ENCODE measurements at regions not wholly inside any gene's neighbourhood (a gene's known extent, or its start where the extent isn't known, plus 50 kb on each side); places are given as distances from the start of the nearest gene placed in this dataset.

- POLR2A ChIA-PET, result no interaction called here
- CTCF ChIA-PET, result no interaction called here
- TF ChIP-seq ZNF384 (IDR thresholded peaks at IDR 0.05), result no peak
- TF ChIP-seq L3MBTL2 (conservative IDR thresholded peaks at IDR 0.05), result no peak
- TF ChIP-seq PKNOX1 (IDR thresholded peaks at IDR 0.05), result no peak
- no peak for TF ChIP-seq HDGF (IDR thresholded peaks at IDR 0.05; ENCODE audit: borderline replicate concordance)
- no peak for TF ChIP-seq FOXM1 (IDR thresholded peaks at IDR 0.05; ENCODE audit: borderline replicate concordance)
- no peak for TF ChIP-seq TARDBP (IDR thresholded peaks at IDR 0.05)
- TF ChIP-seq LEF1 (IDR thresholded peaks at IDR 0.05; ENCODE audit: borderline replicate concordance), result no peak
- no peak for TF ChIP-seq NFRKB (IDR thresholded peaks at IDR 0.05)
- no peak for TF ChIP-seq BHLHE40 (IDR thresholded peaks at IDR 0.05; ENCODE audit: borderline replicate concordance)
- no peak for TF ChIP-seq ARNT (IDR thresholded peaks at IDR 0.05)
- no peak for TF ChIP-seq SUZ12 (IDR thresholded peaks at IDR 0.05)
- no peak for TF ChIP-seq ELF4 (IDR thresholded peaks at IDR 0.05)
- no peak for TF ChIP-seq SP1 (IDR thresholded peaks at IDR 0.05)
- no peak for TF ChIP-seq CTBP1 (IDR thresholded peaks at IDR 0.05; ENCODE audit: borderline replicate concordance)
- no peak for DNase-seq (ENCODE audit: extremely low spot score)
Measured at GRCh38 chr13:18952225-18953016, 229.2 kb downstream of the TUBA3C start.

GRCh38 chr13:18951412-18951811 lies 230.2 kb downstream of the TUBA3C start:
- DNase-seq (ENCODE audit: extremely low spot score), result no peak
- no peak for TF ChIP-seq FOXM1 (IDR thresholded peaks at IDR 0.05; ENCODE audit: borderline replicate concordance)
- TF ChIP-seq CTBP1 (IDR thresholded peaks at IDR 0.05; ENCODE audit: borderline replicate concordance), result no peak
- TF ChIP-seq FOXA1 (IDR thresholded peaks at IDR 0.05), result no peak
- no peak for TF ChIP-seq ELF4 (IDR thresholded peaks at IDR 0.05)
- TF ChIP-seq LEF1 (IDR thresholded peaks at IDR 0.05; ENCODE audit: borderline replicate concordance), result no peak
- TF ChIP-seq FOXK2 (IDR thresholded peaks at IDR 0.05), result no peak
- TF ChIP-seq ARNT (IDR thresholded peaks at IDR 0.05), result no peak
- TF ChIP-seq L3MBTL2 (conservative IDR thresholded peaks at IDR 0.05), result no peak
- TF ChIP-seq PKNOX1 (IDR thresholded peaks at IDR 0.05), result no peak
- no peak for TF ChIP-seq NFRKB (IDR thresholded peaks at IDR 0.05)
- TF ChIP-seq ZNF384 (IDR thresholded peaks at IDR 0.05), result no peak
- TF ChIP-seq SUZ12 (IDR thresholded peaks at IDR 0.05), result no peak
- no peak for TF ChIP-seq SP1 (IDR thresholded peaks at IDR 0.05)
- TF ChIP-seq HDGF (IDR thresholded peaks at IDR 0.05; ENCODE audit: borderline replicate concordance), result no peak
- TF ChIP-seq TARDBP (IDR thresholded peaks at IDR 0.05), result no peak
- CTCF ChIA-PET, result no interaction called here
- POLR2A ChIA-PET, result no interaction called here

- CTCF ChIA-PET, result no interaction called here
- POLR2A ChIA-PET, result no interaction called here
- no peak for TF ChIP-seq L3MBTL2 (conservative IDR thresholded peaks at IDR 0.05)
- TF ChIP-seq ELF4 (IDR thresholded peaks at IDR 0.05), result no peak
Measured at GRCh38 chr13:18949970-18950369, 231.7 kb downstream of the TUBA3C start.

DNA sequence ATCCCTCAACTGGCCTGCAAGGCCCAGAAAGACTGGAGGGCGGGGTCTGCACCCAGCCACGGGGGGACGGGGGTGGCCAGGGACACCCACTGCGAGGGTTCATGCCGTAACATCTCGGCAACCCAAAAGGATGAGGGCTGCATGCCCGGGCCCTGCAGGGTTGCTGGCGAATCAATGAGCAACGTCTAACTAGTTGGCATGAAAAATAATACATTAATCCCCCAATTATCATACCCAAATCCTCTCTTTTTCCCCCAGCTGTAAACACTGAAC lies 232.2 kb downstream of the TUBA3C start:
- DNase-seq (ENCODE audit: extremely low spot score), result no peak
- POLR2A ChIA-PET, result no interaction called here
- TF ChIP-seq FOXM1 (IDR thresholded peaks at IDR 0.05; ENCODE audit: borderline replicate concordance) (no peak), CTBP1 (IDR thresholded peaks at IDR 0.05; ENCODE audit: borderline replicate concordance) (no peak), BHLHE40 (IDR thresholded peaks at IDR 0.05; ENCODE audit: borderline replicate concordance) (no peak), SUZ12 (IDR thresholded peaks at IDR 0.05) (no peak), TARDBP (IDR thresholded peaks at IDR 0.05) (no peak), L3MBTL2 (conservative IDR thresholded peaks at IDR 0.05) (no peak), FOXK2 (IDR thresholded peaks at IDR 0.05) (no peak), ZNF384 (IDR thresholded peaks at IDR 0.05) (no peak)
- CTCF ChIA-PET, result no interaction called here

More at GRCh38 chr13:18949970-18950369, 231.7 kb downstream of the TUBA3C start:
- DNase-seq (ENCODE audit: extremely low spot score), result no peak

DNA sequence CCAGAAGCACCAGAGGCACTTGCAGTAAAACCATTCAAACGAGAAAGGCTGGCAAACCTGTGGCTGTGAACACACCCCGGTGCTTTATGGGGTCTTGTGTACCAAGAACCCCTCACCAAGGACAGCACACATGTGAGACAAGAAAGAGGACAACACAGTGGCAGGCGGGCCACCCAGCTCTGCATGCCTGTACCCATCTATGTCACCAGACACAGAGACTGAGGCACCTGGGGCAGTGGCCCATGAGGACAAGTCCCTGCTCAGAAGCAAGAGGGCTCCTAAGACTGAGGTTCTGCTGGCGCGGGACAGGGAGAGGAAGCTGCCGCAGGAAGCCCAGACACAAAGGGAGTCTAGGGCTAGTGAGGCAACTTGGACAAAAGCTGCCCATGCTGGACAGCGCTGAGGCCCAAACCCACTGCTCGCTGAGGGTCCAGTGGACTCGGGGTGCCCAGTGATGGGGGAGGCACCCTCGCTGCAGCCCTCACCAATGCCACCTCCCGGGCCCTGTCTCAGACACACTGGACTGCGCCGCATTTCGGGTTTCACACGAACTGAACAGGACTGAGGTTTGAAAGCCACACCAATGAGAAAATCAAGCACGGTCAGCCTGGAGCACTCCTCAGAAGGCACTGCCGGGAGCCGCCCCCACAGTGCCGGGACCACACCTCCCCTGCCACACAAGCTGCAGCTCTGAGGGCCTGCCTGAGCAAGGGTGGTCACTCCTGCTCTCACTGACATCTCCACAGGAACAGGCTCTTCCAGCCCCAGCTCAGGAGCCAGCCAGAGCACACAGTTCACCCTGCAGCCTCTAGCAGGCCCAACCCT lies 232.7 kb downstream of the TUBA3C start:
- TF ChIP-seq L3MBTL2 (conservative IDR thresholded peaks at IDR 0.05) (no peak), LEF1 (IDR thresholded peaks at IDR 0.05; ENCODE audit: borderline replicate concordance) (no peak), ARNT (IDR thresholded peaks at IDR 0.05) (no peak), TARDBP (IDR thresholded peaks at IDR 0.05) (no peak), BHLHE40 (IDR thresholded peaks at IDR 0.05; ENCODE audit: borderline replicate concordance) (no peak), SP1 (IDR thresholded peaks at IDR 0.05) (no peak), CTBP1 (IDR thresholded peaks at IDR 0.05; ENCODE audit: borderline replicate concordance) (no peak), PKNOX1 (IDR thresholded peaks at IDR 0.05) (no peak), SUZ12 (IDR thresholded peaks at IDR 0.05) (no peak), NFRKB (IDR thresholded peaks at IDR 0.05) (no peak), FOXM1 (IDR thresholded peaks at IDR 0.05; ENCODE audit: borderline replicate concordance) (no peak), HDGF (IDR thresholded peaks at IDR 0.05; ENCODE audit: borderline replicate concordance) (no peak), ZNF384 (IDR thresholded peaks at IDR 0.05) (no peak), FOXK2 (IDR thresholded peaks at IDR 0.05) (no peak), ELF4 (IDR thresholded peaks at IDR 0.05) (no peak), FOXA1 (IDR thresholded peaks at IDR 0.05) (no peak)
- DNase-seq (ENCODE audit: extremely low spot score), result no peak
- POLR2A ChIA-PET, result no interaction called here
- CTCF ChIA-PET, result no interaction called here

All from HEK293T (cell line).